ENCODE measurements at regions not wholly inside any gene's neighbourhood (a gene's known extent, or its start where the extent isn't known, plus 50 kb on each side); places are given as distances from the start of the nearest gene placed in this dataset.

DNA sequence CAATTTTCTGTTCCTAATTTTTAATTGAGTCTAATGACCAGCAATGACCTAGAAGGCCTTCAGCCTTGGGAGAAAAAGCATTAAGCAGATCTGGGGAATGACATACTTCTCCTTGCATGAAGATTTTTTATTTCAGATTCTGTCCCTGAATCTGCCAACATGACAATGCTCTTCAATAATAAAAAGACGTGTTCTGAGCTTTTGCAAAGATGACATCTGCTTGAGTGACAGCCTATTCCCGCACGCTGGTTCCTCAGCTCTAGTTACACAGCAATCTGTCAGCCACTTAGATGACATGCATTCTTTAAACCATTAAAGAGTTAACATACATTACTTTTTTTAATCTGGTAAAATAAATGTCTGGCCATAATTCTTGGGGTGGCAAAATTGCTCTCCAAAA, 129.3 kb upstream of the CDH6 start:
- TF ChIP-seq, protein P1, sequence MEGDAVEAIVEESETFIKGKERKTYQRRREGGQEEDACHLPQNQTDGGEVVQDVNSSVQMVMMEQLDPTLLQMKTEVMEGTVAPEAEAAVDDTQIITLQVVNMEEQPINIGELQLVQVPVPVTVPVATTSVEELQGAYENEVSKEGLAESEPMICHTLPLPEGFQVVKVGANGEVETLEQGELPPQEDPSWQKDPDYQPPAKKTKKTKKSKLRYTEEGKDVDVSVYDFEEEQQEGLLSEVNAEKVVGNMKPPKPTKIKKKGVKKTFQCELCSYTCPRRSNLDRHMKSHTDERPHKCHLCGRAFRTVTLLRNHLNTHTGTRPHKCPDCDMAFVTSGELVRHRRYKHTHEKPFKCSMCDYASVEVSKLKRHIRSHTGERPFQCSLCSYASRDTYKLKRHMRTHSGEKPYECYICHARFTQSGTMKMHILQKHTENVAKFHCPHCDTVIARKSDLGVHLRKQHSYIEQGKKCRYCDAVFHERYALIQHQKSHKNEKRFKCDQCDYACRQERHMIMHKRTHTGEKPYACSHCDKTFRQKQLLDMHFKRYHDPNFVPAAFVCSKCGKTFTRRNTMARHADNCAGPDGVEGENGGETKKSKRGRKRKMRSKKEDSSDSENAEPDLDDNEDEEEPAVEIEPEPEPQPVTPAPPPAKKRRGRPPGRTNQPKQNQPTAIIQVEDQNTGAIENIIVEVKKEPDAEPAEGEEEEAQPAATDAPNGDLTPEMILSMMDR (conservative IDR thresholded peaks at IDR 0.05), result no peak
- H3K27ac ChIP-seq, result no peak overlapping the region

DNA sequence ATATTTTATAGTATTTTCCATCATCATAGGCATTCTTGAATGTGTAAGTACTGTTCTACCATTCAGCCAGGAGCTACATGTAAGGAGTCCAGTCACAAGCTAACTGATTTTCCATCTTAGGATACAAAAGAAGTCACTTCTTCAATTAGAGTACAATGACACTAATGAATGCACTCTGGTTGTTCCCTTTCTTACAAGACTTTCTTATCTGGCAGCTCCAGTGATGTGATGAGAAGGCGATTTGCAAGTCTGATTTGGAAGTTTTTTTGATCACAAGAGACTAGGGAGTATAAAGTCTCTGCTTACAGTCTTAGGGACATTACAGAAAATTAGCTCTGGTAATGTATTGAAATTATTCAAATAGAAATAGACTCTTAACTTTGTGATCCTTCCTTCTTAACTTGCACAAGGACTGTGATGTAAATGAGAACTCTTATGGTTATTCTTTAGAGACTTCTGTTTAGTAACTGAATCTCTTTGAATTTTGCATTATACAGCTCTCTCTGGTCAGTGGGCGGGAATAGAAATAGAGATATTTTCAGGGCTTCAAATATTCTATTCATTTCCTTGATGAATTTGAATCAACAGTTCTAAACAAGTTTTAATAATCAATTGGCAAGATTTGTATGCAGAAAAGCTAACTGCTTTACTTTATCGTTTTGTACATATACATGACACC, 130.4 kb upstream of the CDH6 start:
- TF ChIP-seq, protein P1 (conservative IDR thresholded peaks at IDR 0.05), result no peak
- H3K27ac ChIP-seq, result no peak overlapping the region

DNA sequence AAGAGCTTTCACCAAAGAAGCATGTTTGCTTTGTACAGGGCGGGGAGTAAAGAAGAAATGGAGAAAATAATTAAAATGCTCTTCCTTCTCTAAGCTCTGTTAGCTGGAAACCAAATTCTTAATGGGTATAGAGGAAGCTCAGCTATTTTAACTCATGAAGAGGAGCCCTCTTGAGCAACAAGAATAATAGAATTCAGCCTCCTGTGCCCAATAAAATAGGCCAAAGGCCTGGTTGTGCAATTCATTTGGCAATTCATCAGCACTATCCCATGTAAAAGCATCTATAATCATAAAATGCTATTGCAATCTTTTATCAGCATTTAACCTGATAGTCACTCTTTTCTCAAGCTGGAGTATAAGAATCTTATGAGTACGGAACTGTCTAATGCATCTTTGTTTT, 133.6 kb upstream of the CDH6 start:
- TF ChIP-seq, protein P1 (conservative IDR thresholded peaks at IDR 0.05), result no peak
- H3K27ac ChIP-seq, result no peak overlapping the region

DNA sequence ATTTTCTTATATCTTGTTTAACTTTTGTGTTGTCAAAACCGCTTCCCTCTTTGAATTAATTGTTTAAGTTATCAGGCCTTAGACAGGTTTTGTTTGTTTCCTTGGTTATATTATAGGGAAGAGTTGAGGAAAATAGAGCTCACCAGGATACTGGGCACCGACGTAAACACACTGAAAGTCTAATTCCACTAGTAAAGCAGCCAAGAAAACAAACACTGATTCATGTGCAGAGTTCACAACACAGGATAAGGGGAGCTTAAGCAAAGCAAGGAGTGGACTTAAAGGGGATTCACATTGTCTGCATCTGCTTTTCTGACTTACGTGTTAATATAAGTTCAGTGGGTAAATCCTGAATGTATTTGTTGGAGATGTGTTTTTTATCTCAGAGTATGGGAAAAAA, 139.0 kb upstream of the CDH6 start:
- TF ChIP-seq, protein P1 (conservative IDR thresholded peaks at IDR 0.05), result no peak
- H3K27ac ChIP-seq, result no peak overlapping the region

DNA sequence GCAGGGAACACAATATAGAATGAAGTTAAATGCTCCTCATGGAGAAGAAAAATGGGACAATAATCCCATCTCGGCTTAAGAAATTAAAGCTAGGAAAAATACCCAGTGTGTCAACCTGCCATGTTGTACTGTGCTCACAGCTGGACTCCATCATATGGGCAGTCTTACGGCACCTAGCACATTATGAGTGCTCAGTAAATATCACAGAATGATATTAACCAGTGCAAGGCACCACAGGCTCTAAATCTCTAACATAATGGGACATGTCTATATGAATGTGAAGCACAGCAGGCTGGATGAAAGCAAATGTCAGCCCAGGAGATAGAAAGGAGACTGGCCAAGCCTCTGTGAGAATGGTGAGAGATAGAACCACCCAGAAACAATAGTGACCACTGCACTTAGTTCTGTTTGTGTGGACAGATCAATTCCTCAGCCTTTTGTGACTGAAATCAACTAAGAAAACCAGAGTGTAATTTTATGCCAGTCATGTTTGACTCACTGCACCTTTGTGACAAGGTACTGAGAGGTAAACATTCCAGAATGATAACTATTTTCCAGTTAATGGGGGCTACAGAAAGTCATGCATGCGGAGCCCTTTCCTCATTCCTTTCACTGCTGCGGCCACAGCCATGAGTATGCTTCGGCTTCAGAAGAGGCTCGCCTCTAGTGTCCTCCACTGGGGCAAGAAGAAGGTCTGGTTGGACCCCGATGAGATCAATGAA, 140.4 kb upstream of the CDH6 start:
- TF ChIP-seq, protein P1 (conservative IDR thresholded peaks at IDR 0.05), result no peak
- H3K27ac ChIP-seq, result no peak overlapping the region

DNA sequence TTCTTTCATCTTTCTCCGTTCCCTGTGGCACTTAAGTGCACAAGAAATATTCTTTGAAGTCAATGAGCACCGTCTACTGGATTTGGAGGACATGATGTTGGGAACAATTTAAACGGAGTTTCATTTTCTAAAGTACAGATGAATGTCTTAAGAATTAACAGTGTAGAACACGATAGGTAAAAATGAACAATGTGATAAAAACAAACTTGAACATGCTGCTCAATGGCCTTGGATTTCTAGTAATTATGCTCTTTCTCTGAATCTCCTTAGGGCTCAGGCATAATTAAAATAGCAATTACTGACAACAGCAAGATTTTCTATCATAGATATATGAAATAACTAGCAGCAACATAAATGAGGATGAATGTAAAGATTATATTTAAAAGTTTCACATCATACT, 142.2 kb upstream of the CDH6 start:
- TF ChIP-seq, protein P1 (conservative IDR thresholded peaks at IDR 0.05), result no peak
- no peak overlapping the region for H3K27ac ChIP-seq

DNA sequence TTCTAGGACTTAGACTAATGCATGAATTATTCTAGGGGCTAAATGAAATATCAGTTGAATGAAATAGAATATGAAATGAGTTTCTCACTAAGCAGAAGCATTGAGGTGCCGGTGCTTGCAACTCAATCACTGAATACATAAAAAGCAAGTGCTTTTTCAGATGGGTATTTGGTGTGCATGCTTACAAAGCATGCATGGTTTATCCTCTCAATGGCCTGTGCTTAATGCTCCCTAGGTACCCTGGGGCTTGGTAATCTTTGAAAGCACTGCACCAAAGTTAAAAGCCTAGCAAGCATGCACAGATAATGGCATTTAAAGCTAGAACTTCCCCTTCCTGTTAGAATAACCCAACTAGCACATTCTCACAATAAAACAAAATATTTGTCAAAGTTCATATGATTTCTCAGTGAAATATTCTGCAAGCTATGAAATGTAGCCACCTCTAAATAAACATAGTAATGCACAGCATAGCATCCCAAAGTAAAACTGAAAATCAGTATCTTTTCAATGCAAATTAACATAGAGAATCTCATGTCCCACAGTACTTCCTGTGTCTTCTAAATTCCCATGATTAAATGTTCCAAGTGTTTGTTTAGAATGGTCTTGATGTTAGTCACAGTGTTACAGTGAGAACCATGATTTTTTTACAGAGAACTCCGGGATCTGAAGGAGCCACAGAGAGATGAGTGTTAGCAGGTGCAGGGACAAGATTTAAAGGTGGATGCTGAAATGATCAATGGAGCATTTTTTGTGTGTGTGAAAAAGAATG, 143.4 kb upstream of the CDH6 start:
- TF ChIP-seq, protein P1 (conservative IDR thresholded peaks at IDR 0.05), result no peak
- no peak overlapping the region for H3K27ac ChIP-seq

Data from VCaP (cell line).